K562 (cell line): ENCODE measurements at regions not wholly inside any gene's neighbourhood (a gene's known extent, or its start where the extent isn't known, plus 50 kb on each side); places are given as distances from the start of the nearest gene placed in this dataset.

Source experiments
- ATAC-seq: fragments of 200-7000 bp; cut with Tn5 transposase; 3 replicates; pipeline ENCODE4 v1.9.1; 2020; ENCODE audit warnings: moderate library complexity
- BruUV-seq: library from RNA; stranded (reverse); fragments of 400-500 nt; replicated peaks from 2 replicates; lab custom pipeline; 2021; lab: Mats Ljungman, UMichigan
- CTCF ChIA-PET: fragments of 300-600 bp; formaldehyde crosslinking; extraction: SDS; loops from one replicate; lab custom pipeline; 2021; ENCODE audit warnings: low intra/inter-chr PET ratio; lab: Yijun Ruan, JAX
- POLR2A ChIA-PET: fragments of 300-600, 350-650 bp; sonication (Branson Sonifier 250); formaldehyde crosslinking; extraction: SDS; loops from one replicate; lab custom pipeline; 2021; ENCODE audit warnings: antibody characterized with exemption, inconsistent platforms; lab: Yijun Ruan, JAX
- DNase-seq, 4 experiments: peaks; one replicate each; pipeline versions ENCODE4 v3.0.0 to v3.0.0-alpha.2; 2011 to 2018; ENCODE audit warnings: low spot score in 3 of 4, mixed read lengths in 3 of 4; ENCODE audit errors: extremely low read depth in 1 of 4
- FAIRE-seq: peaks from 2 replicates; lab custom pipeline; 2011; peaks lifted over from hg19 to GRCh38; lab: Jason Lieb, UNC
- H2AFZ ChIP-seq: 2 replicates; pipeline ENCODE4 v1.6.0; 2011; ENCODE audit warnings: low read depth, low read length, control low read depth, inconsistent platforms
- H3K27ac ChIP-seq: fragments of 200-600 bp; 3 replicates; pipeline ENCODE4 v1.8.0; 2011; ENCODE audit warnings: low read depth, mild to moderate bottlenecking, control low read depth, inconsistent platforms, low read length, moderate library complexity, mixed read lengths; ENCODE audit errors: extremely low read depth
- H3K27me3 ChIP-seq, 2 experiments: fragments of 300-600 bp in 1 of 2; 2 replicates in 1 of 2; 3 replicates in 1 of 2; pipeline versions ENCODE4 v1.6.0 to v1.8.0; 2011; ENCODE audit warnings: inconsistent platforms in 2 of 2, low read length in 2 of 2, mild to moderate bottlenecking in 1 of 2, mixed read lengths in 1 of 2, moderate library complexity in 1 of 2; ENCODE audit not compliant: control insufficient read depth in 2 of 2, insufficient read depth in 2 of 2
- H3K36me3 ChIP-seq: fragments of 300-600 bp; 3 replicates; pipeline ENCODE4 v1.8.0; 2011; ENCODE audit warnings: mild to moderate bottlenecking, low read length, inconsistent platforms; ENCODE audit not compliant: control insufficient read depth, insufficient read depth
- H3K4me1 ChIP-seq, 2 experiments: fragments of 200-600 bp in 1 of 2; replicated peaks in 1 of 2; 2 replicates in 1 of 2; 3 replicates in 1 of 2; pipeline versions ENCODE4 v1.5.1 to v1.8.0; 2011; ENCODE audit warnings: inconsistent platforms in 2 of 2, low read length in 2 of 2, mild to moderate bottlenecking in 1 of 2, mixed read lengths in 1 of 2, moderate library complexity in 1 of 2; ENCODE audit not compliant: control insufficient read depth in 2 of 2, insufficient read depth in 2 of 2
- H3K4me2 ChIP-seq: 2 replicates; pipeline ENCODE4 v1.6.1; 2011; ENCODE audit warnings: low read length, control low read depth, inconsistent platforms, mixed read lengths; ENCODE audit not compliant: insufficient read depth
- H3K4me3 ChIP-seq: fragments of 200-600 bp; sonication (generic), shearing (Covaris generic); 2 replicates; pipeline ENCODE4 v1.5.1; 2016; ENCODE audit warnings: control low read depth, inconsistent platforms
- H3K79me2 ChIP-seq: fragments of 200-600 bp; 3 replicates; pipeline ENCODE4 v1.8.0; 2011; ENCODE audit warnings: low read length, inconsistent platforms; ENCODE audit not compliant: control insufficient read depth, insufficient read depth
- H3K9ac ChIP-seq, 2 experiments: 2 replicates each; pipeline versions ENCODE4 v1.6.0 to v1.6.1; 2011; ENCODE audit warnings: low read depth in 2 of 2, low read length in 2 of 2, control low read depth in 1 of 2, inconsistent platforms in 1 of 2, mild to moderate bottlenecking in 1 of 2, mixed read lengths in 1 of 2; ENCODE audit not compliant: insufficient read depth in 1 of 2
- H3K9me1 ChIP-seq: one replicate; pipeline ENCODE4 v1.6.0; 2011; ENCODE audit warnings: inconsistent platforms, mild to moderate bottlenecking, low read length, moderate library complexity; ENCODE audit not compliant: control insufficient read depth, insufficient read depth
- H3K9me3 ChIP-seq: replicated peaks from 2 replicates; pipeline ENCODE4 v1.5.1; 2011; ENCODE audit warnings: low read depth, low read length, inconsistent platforms; ENCODE audit not compliant: control insufficient read depth, insufficient read depth
- H4K20me1 ChIP-seq: replicated peaks from 2 replicates; pipeline ENCODE4 v1.6.1; 2011; ENCODE audit warnings: low read length, inconsistent platforms, mixed read lengths; ENCODE audit not compliant: control insufficient read depth, insufficient read depth
- ARHGAP35 ChIP-seq: fragments of 450-650 bp; IDR thresholded peaks from 2 replicates; pipeline ENCODE4 v1.6.1; 2018; ENCODE audit not compliant: partially characterized antibody
- CCAR2 ChIP-seq: fragments of 200-400 bp; formaldehyde crosslinking; IDR thresholded peaks from 2 replicates; pipeline ENCODE4 v1.6.1; 2017; ENCODE audit warnings: mild to moderate bottlenecking, low read depth, low read length
- MAFG ChIP-seq: fragments of 450-650 bp; conservative IDR thresholded peaks from 2 replicates; pipeline ENCODE4 v1.6.1; 2016; ENCODE audit warnings: missing genetic modification characterization, missing compliant biosample characterization
- NCOA4 ChIP-seq: fragments of 450-650 bp; IDR thresholded peaks from 2 replicates; pipeline ENCODE4 v1.6.1; 2018; ENCODE audit warnings: mild to moderate bottlenecking; ENCODE audit not compliant: partially characterized antibody
- NFYB ChIP-seq: IDR thresholded peaks from 2 replicates; pipeline ENCODE4 v1.6.1; 2011; ENCODE audit warnings: mild to moderate bottlenecking, moderate library complexity; ENCODE audit not compliant: insufficient read length; ENCODE audit errors: extremely low read depth
- RBM14 ChIP-seq: fragments of 200-400 bp; formaldehyde crosslinking; IDR thresholded peaks from 2 replicates; pipeline ENCODE4 v1.6.1; 2018; ENCODE audit warnings: low read depth, mild to moderate bottlenecking, low read length, moderate library complexity, borderline replicate concordance; ENCODE audit not compliant: insufficient read depth
- ZNF184 ChIP-seq: sonication (generic); formaldehyde crosslinking; IDR thresholded peaks from 2 replicates; pipeline ENCODE4 v1.5.0; 2020; ENCODE audit warnings: missing genetic modification reagents
- WGBS: fragments of 100-300 bp; shearing (Covaris generic); methylation state at CpG from one replicate; pipeline ENCODE4 v1.1.6; 2016; ENCODE audit warnings: low coverage, mixed read lengths; ENCODE audit not compliant: insufficient coverage; ENCODE audit errors: missing lambda C conversion rate; 5-methylcytosine and 5-hydroxymethylcytosine counted together
- in situ Hi-C: fragments of 300-500 bp; cut with MboI; formaldehyde crosslinking; loops from 4 replicates; pipeline ENCODE4 v1.15.0; 2018; ENCODE audit warnings: inconsistent platforms, mixed read lengths
- intact Hi-C: fragments of 100-400 bp; cut with micrococcal nuclease; formaldehyde crosslinking; loops from 2 replicates; pipeline ENCODE4 v1.14.2; 2022
- TF ChIP-seq, protein P1 (sequence below): conservative IDR thresholded peaks from 2 replicates; pipeline ENCODE4 v1.6.1; 2011; ENCODE audit warnings: low read depth, mild to moderate bottlenecking, low read length; ENCODE audit not compliant: control insufficient read depth
- TF ChIP-seq, protein P2 (sequence below): sonication (generic); IDR thresholded peaks from 2 replicates; pipeline ENCODE4 v1.6.1; 2016

DNA sequence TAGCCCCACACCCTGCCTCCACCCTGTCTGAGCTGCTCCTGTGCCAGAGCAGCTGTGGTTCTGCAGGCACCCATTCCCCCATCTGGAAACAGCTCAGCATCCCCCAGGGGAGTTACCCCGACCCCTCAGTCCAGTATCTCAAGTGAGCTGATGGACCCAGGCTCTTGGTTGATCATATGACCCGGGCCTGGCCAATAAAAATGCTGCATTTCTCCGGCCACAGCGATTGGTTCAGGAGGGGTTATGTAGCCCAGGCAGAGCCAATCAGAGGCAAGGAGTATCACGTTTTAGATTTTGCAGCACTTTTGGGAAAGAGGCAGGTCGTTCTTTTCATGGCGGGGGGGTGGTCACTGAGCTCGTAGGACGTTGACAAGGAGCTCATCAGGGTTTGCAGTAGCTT, 120.8 kb downstream of the TPRA1 start:
- FAIRE-seq (no peak), DNase-seq (peak in 3 of 4 experiments; percentile 13 to 20 (median 15)), ATAC-seq (peak; percentile 41; the same call in 1 of the 3 replicates)
- Histone ChIP-seq H3K79me2 (no peaks in the 10 kb centered on the region), H3K27me3 (no peaks in the 10 kb centered on the region), H3K9me1 (no peaks in the 10 kb centered on the region), H3K27ac (no peak overlapping the region), H3K9me3 (no peaks in the 10 kb centered on the region), H2AFZ (no peak overlapping the region), H3K36me3 (no peaks in the 10 kb centered on the region), H3K4me2 (no peak overlapping the region), H3K4me1 (no peaks in the 10 kb centered on the region)
- ChIA-PET POLR2A (interaction anchor here (0.6 to 1.3 kb wide), 3 partner anchors 14 to 51 kb away, joined by 3 read pairs; no protein-coding TSS in a partner anchor), CTCF (no interaction called here)
- intact Hi-C loops: no loop called here
- no TSS peak for BruUV-seq
- TF ChIP-seq ARHGAP35 (no peak), NFYB (peak; percentile 16)
- TF ChIP-seq, protein P1, sequence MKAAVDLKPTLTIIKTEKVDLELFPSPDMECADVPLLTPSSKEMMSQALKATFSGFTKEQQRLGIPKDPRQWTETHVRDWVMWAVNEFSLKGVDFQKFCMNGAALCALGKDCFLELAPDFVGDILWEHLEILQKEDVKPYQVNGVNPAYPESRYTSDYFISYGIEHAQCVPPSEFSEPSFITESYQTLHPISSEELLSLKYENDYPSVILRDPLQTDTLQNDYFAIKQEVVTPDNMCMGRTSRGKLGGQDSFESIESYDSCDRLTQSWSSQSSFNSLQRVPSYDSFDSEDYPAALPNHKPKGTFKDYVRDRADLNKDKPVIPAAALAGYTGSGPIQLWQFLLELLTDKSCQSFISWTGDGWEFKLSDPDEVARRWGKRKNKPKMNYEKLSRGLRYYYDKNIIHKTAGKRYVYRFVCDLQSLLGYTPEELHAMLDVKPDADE: no peak
- TF ChIP-seq, all 486 proteins: peak for 1
- Histone ChIP-seq H3K9ac (no peak overlapping the region), H4K20me1 (no peaks in the 10 kb centered on the region), H3K4me3 (no peak overlapping the region)
- WGBS: 0% methylated on average over 7 of the region's 9 CpGs
- in situ Hi-C loops: no loop called here

DNA sequence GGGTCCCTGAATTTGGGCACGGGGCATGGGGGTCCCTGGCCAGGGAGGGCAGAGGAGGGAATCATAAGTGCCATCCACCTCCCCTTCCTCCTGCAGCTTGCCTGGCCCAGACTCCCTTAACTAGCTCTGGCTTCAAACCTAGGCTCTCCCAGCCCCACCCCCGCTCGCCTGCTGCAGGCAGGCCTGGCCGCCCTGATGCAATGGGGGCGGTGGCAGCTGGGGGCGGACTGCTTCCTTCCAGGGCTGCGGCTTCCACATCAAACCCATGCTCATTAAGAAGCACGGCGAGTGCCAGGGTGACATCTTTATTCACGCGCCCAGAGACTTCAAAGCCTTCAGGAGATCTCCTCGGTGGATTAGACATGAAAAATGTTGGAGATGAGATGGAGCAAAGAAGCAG, 123.1 kb downstream of the TPRA1 start:
- ChIA-PET POLR2A (no interaction called here), CTCF (no interaction called here)
- in situ Hi-C loops (no loop called here), intact Hi-C loops (no loop called here)
- no peak overlapping the region for H2AFZ ChIP-seq
- no peak overlapping the region for H3K4me2 ChIP-seq
- no peaks in the 10 kb centered on the region for H3K79me2 ChIP-seq
- H3K9me3 ChIP-seq: no peaks in the 10 kb centered on the region
- 2% methylated on average over 10 of the region's 12 CpGs for WGBS
- H3K9me1 ChIP-seq: no peaks in the 10 kb centered on the region
- H4K20me1 ChIP-seq: no peaks in the 10 kb centered on the region
- no peaks in the 10 kb centered on the region for H3K4me1 ChIP-seq
- no peak overlapping the region for H3K27ac ChIP-seq
- no peaks in the 10 kb centered on the region for H3K27me3 ChIP-seq
- H3K4me3 ChIP-seq: no peak overlapping the region
- no TSS peak for BruUV-seq
- no peak for DNase-seq
- no peak overlapping the region for H3K9ac ChIP-seq
- ATAC-seq: no peak
- H3K36me3 ChIP-seq: no peaks in the 10 kb centered on the region
- no peak for TF ChIP-seq NCOA4
- TF ChIP-seq, protein P2, sequence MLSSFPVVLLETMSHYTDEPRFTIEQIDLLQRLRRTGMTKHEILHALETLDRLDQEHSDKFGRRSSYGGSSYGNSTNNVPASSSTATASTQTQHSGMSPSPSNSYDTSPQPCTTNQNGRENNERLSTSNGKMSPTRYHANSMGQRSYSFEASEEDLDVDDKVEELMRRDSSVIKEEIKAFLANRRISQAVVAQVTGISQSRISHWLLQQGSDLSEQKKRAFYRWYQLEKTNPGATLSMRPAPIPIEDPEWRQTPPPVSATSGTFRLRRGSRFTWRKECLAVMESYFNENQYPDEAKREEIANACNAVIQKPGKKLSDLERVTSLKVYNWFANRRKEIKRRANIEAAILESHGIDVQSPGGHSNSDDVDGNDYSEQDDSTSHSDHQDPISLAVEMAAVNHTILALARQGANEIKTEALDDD: no peak
- no peak for TF ChIP-seq MAFG (tag)
- no peak for TF ChIP-seq CCAR2
- no peak for TF ChIP-seq RBM14
- TF ChIP-seq ZNF184 (CRISPR knock-in tag): no peak
- TF ChIP-seq, all 486 proteins: peak for 0
- FAIRE-seq: no peak
